ENCODE measurements at regions not wholly inside any gene's neighbourhood (a gene's known extent, or its start where the extent isn't known, plus 50 kb on each side); places are given as distances from the start of the nearest gene placed in this dataset.

GRCh38 chr4:11633430-11633829 is 204.7 kb upstream of the HS3ST1 start:
- no peak for DNase-seq (ENCODE audit: low spot score)

- DNase-seq (ENCODE audit: low spot score) = no peak
These were observed 203.8 kb upstream of the HS3ST1 start for GRCh38 chr4:11632483-11632882.

- no peak for DNase-seq (ENCODE audit: low spot score)
These were observed 203.3 kb upstream of the HS3ST1 start for GRCh38 chr4:11632025-11632424.

GRCh38 chr4:11631416-11631815 is 202.7 kb upstream of the HS3ST1 start:
- no peak for DNase-seq (ENCODE audit: low spot score)

GRCh38 chr4:11628093-11628725 is 199.5 kb upstream of the HS3ST1 start:
- no peak for DNase-seq (ENCODE audit: low spot score)

GRCh38 chr4:11626066-11626465 is 197.4 kb upstream of the HS3ST1 start:
- no peak for DNase-seq (ENCODE audit: low spot score)

GRCh38 chr4:11625211-11625610 is 196.5 kb upstream of the HS3ST1 start:
- DNase-seq (ENCODE audit: low spot score) = no peak

GRCh38 chr4:11624370-11624769 is 195.7 kb upstream of the HS3ST1 start:
- no peak for DNase-seq (ENCODE audit: low spot score)

- DNase-seq (ENCODE audit: low spot score) = no peak
These were observed 195.0 kb upstream of the HS3ST1 start for GRCh38 chr4:11623726-11624037.

GRCh38 chr4:11622961-11623725 is 194.4 kb upstream of the HS3ST1 start:
- DNase-seq (ENCODE audit: low spot score) = no peak

- DNase-seq (ENCODE audit: low spot score) = no peak
These were observed 192.2 kb upstream of the HS3ST1 start for GRCh38 chr4:11620861-11621260.

GRCh38 chr4:11618666-11619282 is 190.1 kb upstream of the HS3ST1 start:
- DNase-seq (ENCODE audit: low spot score) = peak; percentile 13

- no peak for DNase-seq (ENCODE audit: low spot score)
These were observed 188.2 kb upstream of the HS3ST1 start for GRCh38 chr4:11616856-11617255.

- DNase-seq (ENCODE audit: low spot score) = no peak
These were observed 186.9 kb upstream of the HS3ST1 start for GRCh38 chr4:11615601-11616000.

GRCh38 chr4:11614426-11614825 is 185.7 kb upstream of the HS3ST1 start:
- no peak for DNase-seq (ENCODE audit: low spot score)

- no peak for DNase-seq (ENCODE audit: low spot score)
These were observed 183.2 kb upstream of the HS3ST1 start for GRCh38 chr4:11611868-11612267.

GRCh38 chr4:11609751-11610150 is 181.1 kb upstream of the HS3ST1 start:
- DNase-seq (ENCODE audit: low spot score) = no peak

GRCh38 chr4:11608992-11609391 is 180.3 kb upstream of the HS3ST1 start:
- DNase-seq (ENCODE audit: low spot score) = no peak

- DNase-seq (ENCODE audit: low spot score) = no peak
These were observed 177.4 kb upstream of the HS3ST1 start for GRCh38 chr4:11606078-11606477.

- DNase-seq (ENCODE audit: low spot score) = no peak
These were observed 176.9 kb upstream of the HS3ST1 start for GRCh38 chr4:11605597-11605996.

- DNase-seq (ENCODE audit: low spot score) = no peak
These were observed 176.1 kb upstream of the HS3ST1 start for GRCh38 chr4:11604821-11605220.

GRCh38 chr4:11603591-11604194 is 175.0 kb upstream of the HS3ST1 start:
- DNase-seq (ENCODE audit: low spot score) = no peak
